GM08714 (cell line): ENCODE measurements at regions not wholly inside any gene's neighbourhood (a gene's known extent, or its start where the extent isn't known, plus 50 kb on each side); places are given as distances from the start of the nearest gene placed in this dataset.
"Not testable (repeated sequence)": the region's sequence is repeated elsewhere in the genome, so short reads cannot be mapped to it uniquely, and the experiment has no call there.

Experiments used
- H3K4me3 ChIP-seq: fragments of 200-500 bp; sonication (Bioruptor generic); 2 replicates; pipeline ENCODE4 v1.5.1; 2014; ENCODE audit warnings: mild to moderate bottlenecking, low read length, inconsistent platforms
- ZNF274 ChIP-seq: IDR thresholded peaks from 2 replicates; pipeline ENCODE4 v1.6.1; 2012; ENCODE audit warnings: mild to moderate bottlenecking, low read depth, low read length

DNA sequence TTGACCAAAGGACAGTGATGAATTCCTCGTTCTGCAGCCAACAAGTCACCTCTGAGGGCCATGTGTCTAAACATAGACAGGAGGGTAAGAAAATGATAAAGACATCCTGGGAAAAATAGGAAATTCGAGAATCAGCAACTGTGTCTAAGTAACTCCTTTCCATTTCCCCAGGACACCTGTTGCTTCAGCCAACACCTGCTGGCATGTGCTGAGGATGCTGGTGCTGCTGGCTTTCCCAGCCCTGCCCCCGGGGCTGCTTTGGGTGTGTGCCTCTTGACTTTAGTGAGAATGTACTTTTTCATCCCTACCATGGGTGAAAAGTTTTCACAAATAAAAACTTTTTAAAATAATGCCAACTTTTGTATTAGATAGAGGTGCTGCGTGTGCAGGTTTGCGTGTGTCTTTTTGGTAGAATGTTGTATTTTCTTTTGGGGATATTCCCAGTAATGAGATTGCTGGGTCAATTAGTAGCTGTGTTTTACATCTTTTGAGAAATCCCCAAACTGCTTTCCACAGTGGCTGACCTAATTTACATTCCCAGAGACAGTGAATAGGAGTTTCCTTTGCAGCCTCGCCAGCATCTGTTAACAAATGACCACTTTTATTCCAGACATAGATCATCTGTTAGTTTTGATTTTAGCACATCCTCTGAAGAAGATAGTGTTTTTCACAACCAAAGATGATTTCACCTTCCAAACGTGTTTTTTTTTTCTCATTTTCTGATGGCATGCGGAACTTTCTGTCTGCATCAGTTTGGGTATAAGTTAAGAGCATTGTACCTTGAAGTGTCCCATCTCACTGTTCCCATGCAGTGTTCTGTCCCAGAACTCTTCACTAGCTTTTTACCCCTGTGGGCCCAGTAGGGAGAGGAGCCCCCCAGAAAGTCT, 104.2 kb upstream of the ACBD5 start:
- no peak for TF ChIP-seq ZNF274
- peak overlapping the region; percentile 32; the same call in 1 of the 2 replicates for H3K4me3 ChIP-seq

DNA sequence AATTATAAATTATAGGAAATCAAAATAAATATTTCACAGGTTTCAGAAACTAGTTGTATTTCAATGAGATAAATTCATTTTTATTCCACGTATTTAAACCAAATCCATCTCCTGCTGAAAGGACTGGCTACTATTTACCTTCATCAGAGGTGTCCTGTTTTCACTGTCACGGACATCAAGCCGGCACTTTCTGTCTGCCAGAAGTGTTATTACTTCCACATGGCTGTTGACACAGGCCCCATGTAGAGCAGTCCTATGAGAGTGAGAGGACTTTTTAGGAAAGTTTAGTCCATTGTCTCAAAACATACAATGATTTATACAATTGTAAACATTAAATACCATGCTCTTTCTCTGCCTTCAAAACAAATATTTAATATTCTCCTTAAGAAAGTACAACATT, 100.4 kb upstream of the ACBD5 start:
- TF ChIP-seq ZNF274, result no peak
- no peak overlapping the region for H3K4me3 ChIP-seq

DNA sequence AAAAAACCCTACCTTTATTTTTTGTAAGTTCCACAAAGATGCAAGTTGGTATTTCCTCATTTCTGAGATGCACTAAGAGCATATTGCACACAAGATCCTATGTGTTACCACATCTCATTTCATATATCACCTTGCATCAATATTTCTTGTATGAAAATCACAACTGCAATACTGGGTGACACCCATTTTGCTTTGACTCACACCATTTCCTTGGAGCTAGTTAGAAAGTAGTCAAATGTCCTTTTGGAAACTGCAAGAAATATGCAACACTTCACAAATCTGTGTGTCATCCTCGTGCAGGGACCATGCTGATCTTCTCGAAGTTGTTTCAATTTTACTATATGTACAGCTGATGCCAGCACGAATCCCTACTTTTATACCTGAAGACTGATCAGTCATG, 94.6 kb upstream of the ACBD5 start:
- not testable (repeated sequence) for H3K4me3 ChIP-seq

DNA sequence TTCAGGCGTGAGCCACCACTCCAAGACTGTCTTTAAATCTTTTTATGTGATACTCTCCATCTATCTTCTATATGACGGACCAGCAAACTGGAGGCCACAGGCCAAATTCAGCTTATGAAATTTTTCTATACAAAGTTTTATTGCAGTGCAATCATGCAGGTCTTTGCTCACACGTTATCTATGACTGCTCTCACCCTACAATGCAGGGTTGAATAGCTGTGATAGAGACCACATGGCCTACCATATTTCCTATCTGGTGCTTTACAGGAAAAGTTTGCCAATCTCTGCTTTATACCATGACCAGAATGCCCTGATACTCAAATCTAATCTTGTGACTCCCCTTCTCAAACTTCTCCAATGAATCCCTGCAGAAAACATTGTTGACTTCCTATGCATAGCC, 89.5 kb upstream of the ACBD5 start:
- no peak for TF ChIP-seq ZNF274
- H3K4me3 ChIP-seq, result no peak overlapping the region

DNA sequence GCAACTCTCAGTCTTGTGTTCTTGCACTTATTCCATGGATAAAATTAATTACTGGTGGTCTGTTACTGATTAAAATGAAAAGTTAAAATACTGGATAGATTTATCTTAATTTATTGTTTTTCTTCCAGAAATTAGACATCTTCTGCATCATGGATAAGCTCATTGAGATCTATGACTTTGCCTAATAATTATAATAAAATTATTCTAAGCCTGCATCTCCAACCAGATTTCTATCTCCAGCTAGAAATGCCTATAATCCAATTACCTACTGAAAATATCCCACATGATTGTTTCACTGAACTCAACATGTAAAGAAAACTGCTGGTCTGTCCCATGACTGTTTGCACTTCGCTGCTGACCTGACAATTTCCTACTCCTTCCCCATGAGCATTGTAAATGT, 88.3 kb upstream of the ACBD5 start:
- TF ChIP-seq ZNF274, result no peak
- H3K4me3 ChIP-seq, result no peak overlapping the region

DNA sequence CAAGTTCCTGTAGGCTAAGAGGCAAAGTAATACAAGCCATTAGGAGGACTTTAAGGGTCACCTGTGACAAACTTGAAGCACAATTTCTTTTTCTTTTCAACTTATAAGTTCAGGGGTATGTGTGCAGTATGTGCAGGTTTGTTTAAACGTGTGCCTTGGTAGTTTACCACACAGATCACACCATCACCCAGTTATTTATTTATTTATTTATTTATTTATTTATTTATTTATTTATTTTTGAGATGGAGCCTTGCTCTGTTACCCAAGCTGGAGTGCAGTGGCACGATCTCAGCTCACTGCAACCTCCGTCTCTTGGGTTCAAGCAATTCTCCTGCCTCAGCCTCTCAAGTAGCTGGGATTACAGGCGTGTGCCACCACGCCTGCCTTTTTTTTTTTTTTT, 86.2 kb upstream of the ACBD5 start:
- not testable (repeated sequence) for H3K4me3 ChIP-seq

DNA sequence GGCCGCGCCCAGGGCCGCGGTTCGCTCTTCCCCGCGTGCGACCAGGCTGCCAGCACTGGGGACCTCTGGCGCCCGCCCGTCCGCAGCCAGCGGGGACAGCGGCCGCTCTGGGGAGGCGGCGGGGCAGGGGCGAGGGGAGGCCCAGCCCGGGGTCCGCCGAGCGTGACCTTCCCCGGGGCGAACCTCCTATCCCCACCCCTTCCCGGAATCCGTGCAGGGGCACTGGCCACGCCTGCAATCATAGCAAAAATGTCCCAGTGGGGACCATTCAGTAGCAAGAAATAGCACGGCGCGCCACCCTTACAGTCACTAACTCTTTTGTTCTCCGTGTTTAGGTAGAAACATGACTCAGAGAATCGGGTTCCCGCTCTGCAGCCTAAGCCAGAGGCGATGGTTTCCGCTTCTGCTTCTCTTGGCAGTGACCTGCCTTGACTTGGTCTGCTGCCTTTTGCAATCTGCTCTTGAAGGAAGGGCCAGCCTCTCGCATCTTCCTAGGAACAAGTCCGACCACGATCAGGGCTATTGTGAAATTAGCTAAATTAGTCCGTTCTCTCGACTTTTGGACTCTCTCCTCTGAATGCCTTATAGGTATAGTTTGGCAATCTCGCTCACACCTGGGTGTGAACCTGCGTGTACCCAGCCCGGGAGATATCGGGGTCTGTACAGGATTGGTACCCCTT, 79.3 kb upstream of the ACBD5 start:
- no peak for TF ChIP-seq ZNF274
- peak overlapping the region; percentile 14; the same call in 1 of the 2 replicates for H3K4me3 ChIP-seq

DNA sequence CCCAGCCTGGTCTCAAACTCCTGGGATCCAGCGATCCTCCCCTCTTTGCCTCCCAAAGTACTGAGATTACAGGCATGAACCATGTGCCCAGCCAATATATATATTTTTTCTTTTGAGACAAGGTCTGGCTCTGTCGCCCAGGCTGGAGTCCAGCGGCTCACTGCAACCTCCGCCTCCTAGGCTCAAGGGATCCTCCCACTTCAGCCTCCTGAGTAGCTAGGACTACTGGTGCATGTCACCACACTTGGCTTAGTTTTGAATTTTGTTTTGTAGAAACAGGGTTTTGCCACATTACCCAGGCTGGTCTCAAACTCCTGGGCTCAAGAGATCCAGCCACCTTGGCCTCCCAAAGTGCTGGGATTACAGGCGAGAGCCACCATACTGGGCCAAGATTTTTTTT, 78.5 kb upstream of the ACBD5 start:
- peak overlapping the region; percentile 14; the same call in 1 of the 2 replicates for H3K4me3 ChIP-seq

DNA sequence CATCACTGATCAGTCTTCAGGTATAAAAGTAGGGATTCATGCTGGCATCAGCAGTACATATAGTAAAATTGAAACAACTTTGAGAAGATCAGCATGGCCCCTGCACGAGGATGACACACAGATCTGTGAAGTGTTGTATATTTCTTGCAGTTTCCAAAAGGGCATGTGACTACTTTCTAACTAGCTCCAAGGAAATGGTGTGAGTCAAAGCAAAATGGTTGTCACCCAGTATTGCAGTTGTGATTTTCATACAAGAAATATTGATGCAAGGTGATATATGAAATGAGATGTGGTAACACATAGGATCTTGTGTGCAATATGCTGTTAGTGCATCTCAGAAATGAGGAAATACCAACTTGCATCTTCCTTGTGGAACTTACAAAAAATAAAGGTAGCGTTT, 74.5 kb upstream of the ACBD5 start:
- not testable (repeated sequence) for H3K4me3 ChIP-seq

DNA sequence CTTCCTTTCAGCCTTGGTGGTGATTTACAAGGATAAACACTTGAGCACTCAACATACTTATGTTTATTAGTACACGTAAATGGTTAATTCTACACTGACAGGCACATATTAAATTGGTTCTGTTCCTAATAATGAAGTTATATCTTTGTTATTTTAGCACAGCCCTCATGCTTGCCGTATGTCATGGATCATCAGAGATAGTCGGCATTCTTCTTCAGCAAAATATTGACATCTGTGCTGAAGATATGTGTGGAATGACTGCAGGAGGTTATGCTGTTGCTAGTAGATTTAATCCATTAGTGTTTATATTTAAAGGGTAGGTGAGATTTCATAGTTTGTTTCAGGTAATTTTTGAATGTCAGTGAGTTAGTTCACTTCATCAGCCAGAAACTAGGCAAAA, 73.0 kb upstream of the ACBD5 start:
- not testable (repeated sequence) for H3K4me3 ChIP-seq

DNA sequence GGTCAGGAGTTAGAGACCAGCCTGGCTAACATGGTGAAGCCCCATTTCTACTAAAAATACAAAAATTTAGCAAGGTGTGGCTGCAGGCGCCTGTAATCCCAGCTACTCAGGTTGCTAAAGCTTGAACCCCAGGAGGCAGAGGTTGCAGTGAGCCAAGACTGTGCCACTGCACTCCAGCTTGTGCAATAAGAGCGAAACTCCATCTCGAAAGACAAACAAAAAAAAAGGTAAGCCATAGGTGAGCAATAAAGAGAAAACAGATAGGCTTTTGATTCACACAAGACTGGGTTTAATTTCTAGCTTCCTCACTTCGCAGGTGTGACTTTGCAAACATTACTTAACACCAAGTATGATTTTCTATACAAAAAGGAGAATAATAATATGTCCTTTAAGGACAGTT, 72.3 kb upstream of the ACBD5 start:
- H3K4me3 ChIP-seq, result no peak overlapping the region
- TF ChIP-seq ZNF274, result no peak

DNA sequence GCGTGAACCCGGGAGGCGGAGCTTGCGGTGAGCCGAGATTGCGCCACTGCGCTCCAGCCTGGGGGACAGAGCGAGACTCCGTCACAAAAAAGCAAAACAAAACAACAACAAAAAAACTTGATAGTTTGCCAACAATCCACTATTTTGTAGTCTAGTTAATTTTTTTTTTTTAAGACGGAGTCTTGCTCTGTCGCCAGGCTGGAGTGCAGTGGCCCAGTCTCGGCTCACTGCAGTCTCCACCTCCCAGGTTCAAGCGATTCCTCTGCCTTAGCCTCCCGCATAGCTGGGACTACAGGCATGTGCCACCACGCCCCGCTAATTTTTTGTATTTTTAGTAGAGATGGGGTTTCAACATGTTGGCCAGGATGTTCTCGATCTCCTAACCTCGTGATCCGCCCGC, 71.2 kb upstream of the ACBD5 start:
- not testable (repeated sequence) for H3K4me3 ChIP-seq

DNA sequence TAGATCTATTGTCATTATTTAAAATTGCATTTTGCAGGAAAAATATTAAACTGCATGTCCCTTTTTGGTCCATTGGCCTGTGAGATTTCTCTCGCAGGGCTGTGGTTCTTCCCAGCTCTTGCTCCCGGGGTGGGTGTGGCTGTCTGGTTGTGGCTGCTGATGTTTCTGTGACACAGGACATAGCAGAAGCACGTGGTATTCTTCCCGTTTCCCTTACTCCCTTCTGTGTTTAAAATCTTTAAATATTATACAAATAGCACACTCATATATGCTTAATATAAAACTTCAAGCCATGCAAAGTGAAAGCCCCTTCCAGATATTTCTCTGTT, 57.9 kb upstream of the ACBD5 start:
- not testable (repeated sequence) for H3K4me3 ChIP-seq

DNA sequence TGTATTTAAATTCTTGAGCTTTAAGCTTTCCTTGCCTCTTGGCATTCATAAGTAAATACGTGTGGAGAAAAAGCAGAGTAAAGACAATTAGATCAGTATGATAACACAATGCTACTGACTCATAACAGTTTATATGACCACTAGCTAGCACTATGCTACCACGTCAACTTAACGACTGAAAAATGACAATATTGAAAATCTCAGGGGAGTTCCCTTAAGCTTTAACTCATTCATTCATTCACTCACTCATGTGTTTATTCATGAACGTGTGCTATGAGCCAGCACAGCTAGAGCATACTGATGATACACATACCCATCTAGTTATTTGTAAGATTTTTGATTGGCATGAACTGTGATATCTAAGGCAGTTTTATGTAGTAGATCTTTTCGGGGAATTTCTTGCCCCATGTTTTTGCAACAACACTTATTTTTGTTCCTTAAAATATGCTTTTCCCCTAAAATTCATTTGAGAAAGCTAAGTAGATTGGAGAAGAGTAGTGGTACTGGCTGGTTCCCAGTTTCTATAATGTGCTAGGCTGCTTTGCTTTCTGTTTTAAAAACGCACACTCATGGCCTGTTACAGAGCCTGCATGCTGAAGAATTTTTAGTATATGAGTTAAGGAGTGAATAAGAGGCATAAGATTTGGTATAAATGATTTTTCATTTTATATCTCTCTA, 57.4 kb upstream of the ACBD5 start:
- no peak for TF ChIP-seq ZNF274
- no peak overlapping the region for H3K4me3 ChIP-seq

DNA sequence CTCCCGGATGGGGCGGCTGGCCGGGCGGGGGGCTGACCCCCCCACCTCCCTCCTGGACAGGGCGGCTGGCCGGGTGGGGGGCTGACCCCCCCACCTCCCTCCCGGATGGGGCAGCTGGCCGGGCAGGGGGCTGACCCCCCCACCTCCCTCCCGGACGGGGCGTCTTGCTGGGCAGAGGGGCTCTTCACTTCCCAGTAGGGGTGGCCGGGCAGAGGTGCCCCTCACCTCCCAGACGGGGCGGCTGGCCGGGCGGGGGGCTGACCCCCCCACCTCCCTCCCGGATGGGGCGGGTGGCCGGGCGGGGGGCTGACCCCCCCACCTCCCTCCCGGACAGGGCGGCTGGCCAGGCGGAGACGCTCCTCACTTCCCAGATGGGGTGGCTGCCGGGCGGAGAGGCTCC, 55.7 kb upstream of the ACBD5 start:
- H3K4me3 ChIP-seq, result not testable (repeated sequence)

DNA sequence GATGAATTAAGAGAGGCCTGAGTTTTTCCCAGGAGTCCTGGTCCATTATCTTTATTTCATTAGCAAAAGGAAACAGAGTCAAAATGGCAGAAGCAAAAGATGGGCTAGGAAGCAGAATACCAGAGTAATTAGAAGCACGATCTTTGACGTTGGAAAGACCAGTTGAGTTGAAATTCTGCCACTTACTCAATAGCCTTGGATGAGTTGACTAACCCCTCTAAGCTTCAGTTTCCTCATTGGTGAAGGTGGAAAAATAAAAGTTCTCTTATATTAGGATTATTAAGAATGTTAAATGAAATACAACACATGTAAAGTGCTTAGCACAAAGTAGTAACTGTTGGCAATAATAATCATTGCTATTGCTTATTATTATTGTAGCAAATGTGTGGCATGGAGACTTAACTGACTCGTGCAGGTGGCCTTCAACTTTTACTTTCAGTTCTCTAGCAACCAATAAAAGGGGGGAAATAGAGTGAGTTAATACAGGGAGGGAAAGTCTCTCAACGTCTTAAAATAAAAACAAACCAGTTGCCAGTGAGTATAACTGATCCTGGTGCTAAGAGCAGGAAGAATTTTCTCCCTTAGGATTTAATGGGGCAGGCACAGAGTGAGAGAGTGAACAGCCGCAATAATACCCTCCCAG, 50.8 kb upstream of the ACBD5 start:
- H3K4me3 ChIP-seq, result not testable (repeated sequence)
